PC-9 (cell line): ENCODE measurements at regions not wholly inside any gene's neighbourhood (a gene's known extent, or its start where the extent isn't known, plus 50 kb on each side); places are given as distances from the start of the nearest gene placed in this dataset.

Experiments
- BruUV-seq: library from RNA; stranded (reverse); fragments of 400-500 nt; replicated peaks from 2 replicates; lab custom pipeline; 2021; lab: Mats Ljungman, UMichigan
- CTCF ChIA-PET: fragments of 300-600 bp; sonication (Branson Sonifier 250); formaldehyde crosslinking; loops from one replicate; lab custom pipeline; 2022; ENCODE audit warnings: antibody characterized with exemption; lab: Charles Lee
- POLR2A ChIA-PET: fragments of 300-600 bp; sonication (Branson Sonifier 250); formaldehyde crosslinking; loops from one replicate; lab custom pipeline; 2022; ENCODE audit warnings: antibody characterized with exemption; ENCODE audit not compliant: unreplicated experiment; lab: Charles Lee
- DNase-seq, 2 experiments: peaks; one replicate each; pipeline versions ENCODE4 v3.0.0 to v3.0.0-alpha.2; 2015 to 2022; ENCODE audit warnings: mixed read lengths in 1 of 2
- H2AFZ ChIP-seq: fragments of 200-600 bp; sonication (generic); 2 replicates; pipeline ENCODE4 v1.8.1; 2017; ENCODE audit warnings: antibody characterized with exemption
- H3F3A ChIP-seq: fragments of 200-600 bp; sonication (generic); 2 replicates; pipeline ENCODE4 v1.8.1; 2017; ENCODE audit warnings: antibody characterized with exemption, mild to moderate bottlenecking, low read depth; ENCODE audit not compliant: insufficient read depth
- H3K27ac ChIP-seq: fragments of 200-600 bp; sonication (generic); 2 replicates; pipeline ENCODE4 v1.6.1; 2016; ENCODE audit warnings: mixed run types
- H3K27me3 ChIP-seq: fragments of 200-600 bp; sonication (generic); 2 replicates; pipeline ENCODE4 v1.6.1; 2016; ENCODE audit warnings: low read depth, mixed run types; ENCODE audit not compliant: insufficient read depth
- H3K36me3 ChIP-seq: fragments of 200-600 bp; sonication (generic); 2 replicates; pipeline ENCODE4 v1.6.1; 2016; ENCODE audit warnings: low read depth, mixed run types
- H3K4me1 ChIP-seq: fragments of 200-600 bp; sonication (generic); replicated peaks from 2 replicates; pipeline ENCODE4 v1.6.1; 2016; ENCODE audit warnings: mixed run types; ENCODE audit not compliant: insufficient read depth
- H3K4me2 ChIP-seq: fragments of 200-600 bp; sonication (generic); 2 replicates; pipeline ENCODE4 v1.6.1; 2017; ENCODE audit warnings: mixed run types
- H3K4me3 ChIP-seq: fragments of 200-600 bp; sonication (generic); 2 replicates; pipeline ENCODE4 v1.6.1; 2016; ENCODE audit warnings: mixed run types
- H3K79me2 ChIP-seq: fragments of 200-600 bp; sonication (generic); 2 replicates; pipeline ENCODE4 v1.6.1; 2017; ENCODE audit warnings: low read depth, mixed run types
- H3K9me2 ChIP-seq: fragments of 200-600 bp; sonication (generic); 2 replicates; pipeline ENCODE4 v1.8.1; 2017; ENCODE audit warnings: mild to moderate bottlenecking; ENCODE audit not compliant: insufficient read depth
- H3K9me3 ChIP-seq: fragments of 200-600 bp; sonication (generic); 2 replicates; pipeline ENCODE4 v1.8.1; 2016; ENCODE audit warnings: low read depth; ENCODE audit not compliant: insufficient read depth
- H4K20me1 ChIP-seq: fragments of 200-600 bp; sonication (generic); 2 replicates; pipeline ENCODE4 v1.8.1; 2017; ENCODE audit not compliant: insufficient read depth
- CTCF ChIP-seq: fragments of 200-600 bp; sonication (generic); conservative IDR thresholded peaks from 2 replicates; pipeline ENCODE4 v1.6.1; 2017; ENCODE audit warnings: mixed run types, antibody characterized with exemption, mild to moderate bottlenecking, moderate library complexity
- EZH2 ChIP-seq: fragments of 200-600 bp; sonication (generic); IDR thresholded peaks from 2 replicates; pipeline ENCODE4 v1.8.0; 2017; ENCODE audit warnings: antibody characterized with exemption, low read depth
- intact Hi-C: fragments of 100-400 bp; cut with micrococcal nuclease; formaldehyde crosslinking; loops from one replicate; pipeline ENCODE4 v1.10.0; 2022; ENCODE audit not compliant: unreplicated experiment

- no peak overlapping the region for H3K27ac ChIP-seq
- no peak overlapping the region for H3K4me3 ChIP-seq
- H3K79me2 ChIP-seq = no peaks in the 10 kb centered on the region
- intact Hi-C loops = no loop called here
- no peaks in the 10 kb centered on the region for H3K9me3 ChIP-seq
- DNase-seq = peak in 1 of 2 experiments; percentile 40
- CTCF ChIA-PET = no interaction called here
- no TSS peak for BruUV-seq
- H4K20me1 ChIP-seq = no peaks in the 10 kb centered on the region
- TF ChIP-seq CTCF (no peak), EZH2 (no peak)
- no peak overlapping the region for H3K4me2 ChIP-seq
- no peaks in the 10 kb centered on the region for H3K27me3 ChIP-seq
- no peak overlapping the region for H2AFZ ChIP-seq
- POLR2A ChIA-PET = no interaction called here
- H3K9me2 ChIP-seq = no peaks in the 10 kb centered on the region
- H3K36me3 ChIP-seq = no peaks in the 10 kb centered on the region
- H3F3A ChIP-seq = no peaks in the 10 kb centered on the region
- peaks cover 20% of the 10 kb centered on the region for H3K4me1 ChIP-seq
Measured at GRCh38 chr12:42683933-42684801, 94.6 kb upstream of the PRICKLE1 start.

- no peak for DNase-seq
- no TSS peak for BruUV-seq
- H3K36me3 ChIP-seq = no peaks in the 10 kb centered on the region
- H3K4me3 ChIP-seq = no peak overlapping the region
- no peaks in the 10 kb centered on the region for H3K27me3 ChIP-seq
- ChIA-PET POLR2A (no interaction called here), CTCF (no interaction called here)
- no peak overlapping the region for H2AFZ ChIP-seq
- intact Hi-C loops = no loop called here
- no peaks in the 10 kb centered on the region for H3K9me2 ChIP-seq
- H3K4me2 ChIP-seq = no peak overlapping the region
- H3K79me2 ChIP-seq = no peaks in the 10 kb centered on the region
- TF ChIP-seq CTCF = no peak
- TF ChIP-seq EZH2 = no peak
- no peak overlapping the region for H3K27ac ChIP-seq
- no peaks in the 10 kb centered on the region for H3K9me3 ChIP-seq
- H3F3A ChIP-seq = no peaks in the 10 kb centered on the region
- H3K4me1 ChIP-seq = peaks cover 20% of the 10 kb centered on the region
- no peaks in the 10 kb centered on the region for H4K20me1 ChIP-seq
Measured at GRCh38 chr12:42683266-42683665, 93.7 kb upstream of the PRICKLE1 start.

- no peaks in the 10 kb centered on the region for H3K27me3 ChIP-seq
- BruUV-seq = no TSS peak
- POLR2A ChIA-PET = no interaction called here
- H2AFZ ChIP-seq = no peak overlapping the region
- no peaks in the 10 kb centered on the region for H3K9me3 ChIP-seq
- H3K36me3 ChIP-seq = no peaks in the 10 kb centered on the region
- no peak overlapping the region for H3K27ac ChIP-seq
- no peak overlapping the region for H3K4me2 ChIP-seq
- no peaks in the 10 kb centered on the region for H3F3A ChIP-seq
- H3K79me2 ChIP-seq = no peaks in the 10 kb centered on the region
- no peak for TF ChIP-seq EZH2
- TF ChIP-seq CTCF = no peak
- CTCF ChIA-PET = no interaction called here
- no peaks in the 10 kb centered on the region for H3K9me2 ChIP-seq
- intact Hi-C loops = no loop called here
- DNase-seq = no peak
- H3K4me3 ChIP-seq = no peak overlapping the region
- no peaks in the 10 kb centered on the region for H4K20me1 ChIP-seq
- H3K4me1 ChIP-seq = peaks cover 15% of the 10 kb centered on the region
Measured at GRCh38 chr12:42679466-42679865, 89.9 kb upstream of the PRICKLE1 start.
